ENCODE measurements at regions not wholly inside any gene's neighbourhood (a gene's known extent, or its start where the extent isn't known, plus 50 kb on each side); places are given as distances from the start of the nearest gene placed in this dataset.
A peak's percentile ranks its signal among the peaks of the same experiment; 100 is the strongest.

- H3K4me3 ChIP-seq (ENCODE audit: low read depth, low read length): no peak overlapping the region
- no peak for TF ChIP-seq CTCF (IDR thresholded peaks at IDR 0.05; ENCODE audit: low read depth, low read length)
These were observed 159.6 kb upstream of the CADM1 start for GRCh38 chr11:115663790-115664189.

- TF ChIP-seq CTCF (IDR thresholded peaks at IDR 0.05; ENCODE audit: low read depth, low read length): no peak
- peak overlapping the region; percentile 23; the same call in 1 of the 2 replicates for H3K4me3 ChIP-seq (ENCODE audit: low read depth, low read length)
These were observed 156.0 kb upstream of the CADM1 start for GRCh38 chr11:115660030-115660805.

GRCh38 chr11:115659061-115659963 lies 155.1 kb upstream of the CADM1 start:
- H3K4me3 ChIP-seq (ENCODE audit: low read depth, low read length): peak overlapping the region; percentile 23
- no peak for TF ChIP-seq CTCF (IDR thresholded peaks at IDR 0.05; ENCODE audit: low read depth, low read length)

- H3K4me3 ChIP-seq (ENCODE audit: low read depth, low read length): no peak overlapping the region
- no peak for TF ChIP-seq CTCF (IDR thresholded peaks at IDR 0.05; ENCODE audit: low read depth, low read length)
These were observed 153.4 kb upstream of the CADM1 start for GRCh38 chr11:115657586-115657985.

- no peak for TF ChIP-seq CTCF (IDR thresholded peaks at IDR 0.05; ENCODE audit: low read depth, low read length)
- no peak overlapping the region for H3K4me3 ChIP-seq (ENCODE audit: low read depth, low read length)
These were observed 152.5 kb upstream of the CADM1 start for GRCh38 chr11:115656669-115657068.

GRCh38 chr11:115656041-115656440 lies 151.8 kb upstream of the CADM1 start:
- TF ChIP-seq CTCF (IDR thresholded peaks at IDR 0.05; ENCODE audit: low read depth, low read length): no peak
- H3K4me3 ChIP-seq (ENCODE audit: low read depth, low read length): no peak overlapping the region

GRCh38 chr11:115654792-115655191 lies 150.6 kb upstream of the CADM1 start:
- TF ChIP-seq CTCF (IDR thresholded peaks at IDR 0.05; ENCODE audit: low read depth, low read length): no peak
- H3K4me3 ChIP-seq (ENCODE audit: low read depth, low read length): no peak overlapping the region
